GM20000 (cell line): ENCODE measurements at regions not wholly inside any gene's neighbourhood (a gene's known extent, or its start where the extent isn't known, plus 50 kb on each side); places are given as distances from the start of the nearest gene placed in this dataset.
"Not testable (repeated sequence)": the region's sequence is repeated elsewhere in the genome, so short reads cannot be mapped to it uniquely, and the experiment has no call there.

Experiments used
- DNase-seq: peaks from one replicate; pipeline ENCODE4 v3.0.0; 2012; ENCODE audit warnings: low spot score
- TF ChIP-seq, protein P1 (sequence below): IDR thresholded peaks from 2 replicates; pipeline ENCODE4 v1.5.1; 2012; ENCODE audit warnings: mild to moderate bottlenecking, control low read depth; ENCODE audit errors: extremely low read depth, missing control alignments

DNA sequence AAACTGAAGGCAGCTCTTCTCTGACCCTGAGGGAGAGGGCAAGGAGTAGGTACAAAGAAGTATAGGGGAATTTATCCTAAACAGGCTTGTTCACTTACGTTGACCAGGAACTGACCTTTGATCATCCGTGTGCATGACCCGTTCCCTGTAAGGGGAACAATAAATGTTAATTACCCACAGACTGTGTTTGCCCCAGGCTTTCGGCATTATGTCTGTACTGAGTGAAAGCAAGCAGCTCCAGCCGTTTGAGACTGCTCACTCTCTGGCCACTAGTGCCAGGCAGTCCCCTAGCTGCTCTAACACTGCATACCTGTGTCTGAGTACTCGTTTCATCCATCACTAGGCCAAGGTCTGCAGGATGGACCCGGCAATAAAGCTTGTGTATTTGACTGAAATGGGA lies 1365.3 kb downstream of the NCAM2 start:
- no peak for DNase-seq
- TF ChIP-seq, protein P1, sequence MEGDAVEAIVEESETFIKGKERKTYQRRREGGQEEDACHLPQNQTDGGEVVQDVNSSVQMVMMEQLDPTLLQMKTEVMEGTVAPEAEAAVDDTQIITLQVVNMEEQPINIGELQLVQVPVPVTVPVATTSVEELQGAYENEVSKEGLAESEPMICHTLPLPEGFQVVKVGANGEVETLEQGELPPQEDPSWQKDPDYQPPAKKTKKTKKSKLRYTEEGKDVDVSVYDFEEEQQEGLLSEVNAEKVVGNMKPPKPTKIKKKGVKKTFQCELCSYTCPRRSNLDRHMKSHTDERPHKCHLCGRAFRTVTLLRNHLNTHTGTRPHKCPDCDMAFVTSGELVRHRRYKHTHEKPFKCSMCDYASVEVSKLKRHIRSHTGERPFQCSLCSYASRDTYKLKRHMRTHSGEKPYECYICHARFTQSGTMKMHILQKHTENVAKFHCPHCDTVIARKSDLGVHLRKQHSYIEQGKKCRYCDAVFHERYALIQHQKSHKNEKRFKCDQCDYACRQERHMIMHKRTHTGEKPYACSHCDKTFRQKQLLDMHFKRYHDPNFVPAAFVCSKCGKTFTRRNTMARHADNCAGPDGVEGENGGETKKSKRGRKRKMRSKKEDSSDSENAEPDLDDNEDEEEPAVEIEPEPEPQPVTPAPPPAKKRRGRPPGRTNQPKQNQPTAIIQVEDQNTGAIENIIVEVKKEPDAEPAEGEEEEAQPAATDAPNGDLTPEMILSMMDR, result no peak

DNA sequence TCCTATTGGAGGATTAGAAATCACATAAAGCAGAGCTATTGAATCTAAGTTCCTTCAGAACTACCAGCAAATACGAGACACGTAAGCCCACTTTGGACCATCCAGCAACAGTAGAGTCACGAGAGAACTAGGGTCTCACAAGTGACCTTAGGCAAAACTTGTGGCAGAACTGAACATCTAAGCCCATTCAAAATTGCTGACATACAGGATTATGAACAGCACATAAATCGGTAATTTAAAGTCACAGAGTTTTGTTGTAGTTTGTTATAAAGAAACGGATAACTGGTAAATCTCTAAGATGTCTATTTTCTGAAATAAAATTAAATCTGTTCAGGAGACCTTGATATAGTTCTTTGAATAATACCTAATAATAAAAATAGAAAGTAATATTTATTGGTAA lies 1366.0 kb downstream of the NCAM2 start:
- DNase-seq, result no peak
- TF ChIP-seq, protein P1, result no peak

DNA sequence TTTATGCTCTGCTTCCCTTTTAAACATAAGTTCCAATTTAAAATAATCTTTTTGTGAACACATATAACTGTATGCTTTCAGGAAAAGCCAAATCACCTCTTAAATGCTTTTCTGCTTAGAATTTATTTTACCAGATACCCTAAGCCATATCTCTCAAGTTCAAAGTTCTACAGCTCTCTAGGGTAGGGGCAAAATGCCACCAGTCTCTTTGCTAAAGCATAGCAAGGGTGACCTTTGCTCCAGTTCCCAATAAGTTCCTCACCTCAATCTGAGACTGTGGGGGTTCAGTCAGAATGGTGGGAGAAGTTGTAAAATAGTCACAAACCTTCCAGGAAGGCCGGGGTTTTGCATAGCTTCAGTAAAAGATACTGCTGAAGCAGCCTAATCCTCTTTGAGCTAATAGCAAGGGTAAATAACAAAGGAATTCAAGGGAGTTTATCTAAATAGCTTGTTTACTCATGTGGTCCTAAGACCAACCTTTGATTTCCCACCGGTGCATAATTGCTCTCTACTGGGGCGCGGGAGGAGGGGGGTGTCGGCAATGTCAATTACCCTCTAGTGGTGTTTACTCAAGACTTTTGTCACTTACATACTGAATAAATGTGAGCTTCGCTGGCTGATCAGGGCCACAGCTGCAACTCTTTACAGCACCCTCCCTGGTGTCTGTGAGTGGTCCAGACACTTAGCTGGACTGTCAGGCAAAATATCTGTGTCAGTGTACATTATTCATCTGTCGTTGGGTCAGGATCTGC lies 1376.2 kb downstream of the NCAM2 start:
- no peak for DNase-seq

DNA sequence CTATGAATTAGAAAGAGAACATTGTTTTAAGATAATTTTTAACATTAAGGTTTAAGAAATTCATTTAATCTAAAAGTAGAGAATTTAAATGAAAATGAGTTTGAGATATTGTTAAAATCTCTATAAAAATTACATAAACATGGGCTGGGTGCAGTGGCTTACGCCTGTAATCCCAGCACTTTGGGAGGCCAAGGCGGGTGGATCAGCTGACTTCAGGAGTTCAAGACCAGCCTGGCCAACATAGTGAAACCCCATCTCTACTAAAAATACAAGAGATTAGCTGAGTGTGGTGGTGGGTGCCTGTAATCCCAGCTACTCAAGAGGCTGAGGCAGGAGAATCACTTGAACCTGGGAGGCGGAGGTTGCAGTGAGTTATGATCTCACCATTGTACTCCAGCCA lies 1379.6 kb downstream of the NCAM2 start:
- DNase-seq, result not testable (repeated sequence)

More for the DNA sequence above, 1376.2 kb downstream of the NCAM2 start:
- TF ChIP-seq, protein P1, result no peak

DNA sequence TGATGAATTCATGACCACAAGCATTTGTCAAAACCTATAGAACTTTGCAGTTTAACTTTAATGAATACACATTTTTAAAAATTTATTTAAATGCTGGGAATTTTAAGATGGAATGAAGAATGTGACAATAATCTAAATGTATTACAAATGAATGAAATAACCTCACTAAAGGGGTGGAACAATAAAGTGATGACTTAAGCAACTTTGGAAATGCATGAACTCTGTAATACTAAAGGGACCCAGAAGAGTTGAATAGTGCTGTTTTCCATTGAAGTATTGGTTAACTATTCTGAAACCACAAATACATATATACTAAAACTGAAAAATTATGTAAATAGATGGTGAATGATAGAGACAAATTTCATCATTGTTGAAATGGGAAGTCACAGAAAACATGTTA lies 1395.1 kb downstream of the NCAM2 start:
- DNase-seq, result no peak
- TF ChIP-seq, protein P1, result no peak

DNA sequence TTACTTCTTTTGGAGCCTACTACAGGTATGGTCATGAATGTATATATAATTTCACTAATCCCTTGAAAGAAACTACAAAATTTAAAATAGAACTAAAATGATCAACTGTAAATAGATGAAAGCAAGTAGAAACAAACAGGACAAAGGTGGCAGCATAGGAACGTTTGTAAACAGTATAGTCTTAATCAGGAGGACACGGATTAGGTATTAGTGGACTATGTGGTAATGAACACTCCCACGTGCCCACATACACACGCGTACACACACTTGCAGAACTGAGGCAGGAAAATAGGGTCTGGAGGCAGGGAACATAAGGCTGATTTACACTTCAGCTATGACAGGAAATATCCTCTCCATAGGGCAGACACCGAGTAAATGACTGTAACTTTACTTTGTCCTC lies 1397.8 kb downstream of the NCAM2 start:
- no peak for DNase-seq
- TF ChIP-seq, protein P1, result no peak

DNA sequence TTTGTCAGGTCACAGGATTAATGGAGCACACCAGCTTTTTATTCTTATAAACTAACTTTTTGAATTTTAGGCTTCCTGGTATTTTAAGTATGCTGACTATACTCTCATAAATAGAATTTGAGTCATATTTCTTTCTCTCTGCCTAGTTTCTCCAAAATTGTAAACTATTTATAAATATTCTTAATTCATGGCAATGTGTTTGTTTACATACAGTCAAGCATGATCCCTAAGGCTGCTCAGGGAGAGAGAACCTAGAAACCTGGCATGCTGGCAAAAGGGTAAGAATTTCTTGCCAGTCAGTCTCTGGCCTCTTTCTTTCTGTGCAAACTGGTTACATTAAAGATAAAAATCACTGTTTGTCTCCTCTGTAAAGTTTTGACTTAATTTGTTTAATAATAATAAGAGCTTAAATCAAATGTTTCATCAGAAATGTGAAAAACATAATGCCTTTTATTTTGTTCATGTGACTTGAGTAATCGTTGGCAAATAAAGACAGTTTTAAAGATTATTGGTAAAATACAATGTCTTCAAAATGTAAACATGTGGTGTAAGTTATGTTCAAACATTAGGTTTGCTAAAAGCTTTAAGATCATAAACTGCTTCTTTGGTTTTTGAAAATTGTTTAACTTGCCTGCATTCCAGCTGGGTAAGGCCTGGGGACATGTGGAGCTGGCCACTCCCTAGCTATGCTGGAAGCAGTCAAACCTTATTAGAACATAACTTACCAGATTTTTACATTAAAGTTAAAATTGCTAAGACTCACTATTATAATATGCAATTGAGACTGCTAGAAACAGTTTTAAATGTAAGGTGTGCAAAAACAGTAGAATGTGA lies 1401.7 kb downstream of the NCAM2 start:
- TF ChIP-seq, protein P1, result no peak
- DNase-seq, result no peak

DNA sequence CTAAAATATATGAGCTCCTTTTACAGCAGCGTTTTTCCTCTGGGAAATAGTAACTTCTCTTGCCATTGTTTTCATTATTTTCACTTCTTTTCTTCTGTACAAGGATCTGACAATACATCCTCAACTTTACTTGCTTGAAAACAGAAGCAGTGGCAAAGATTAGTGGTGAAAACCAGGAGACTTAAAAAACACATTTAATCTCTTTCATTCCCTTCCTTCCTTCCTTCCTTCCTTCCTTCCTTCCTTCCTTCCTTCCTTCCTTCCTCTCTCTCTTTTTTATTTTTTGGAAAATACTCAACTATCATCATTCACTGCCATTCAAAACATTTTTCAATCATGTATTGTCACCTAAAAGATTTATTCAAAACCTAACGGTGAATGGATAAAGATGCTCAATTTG lies 1411.4 kb downstream of the NCAM2 start:
- no peak for DNase-seq
- TF ChIP-seq, protein P1, result no peak
